HUES48 (cell line): ENCODE measurements at regions not wholly inside any gene's neighbourhood (a gene's known extent, or its start where the extent isn't known, plus 50 kb on each side); places are given as distances from the start of the nearest gene placed in this dataset.

Experiments used
- H3K27ac ChIP-seq: one replicate; pipeline ENCODE4 v1.7.0; 2013; ENCODE audit warnings: low read depth, low read length, inconsistent platforms
- H3K27me3 ChIP-seq: 2 replicates; pipeline ENCODE4 v1.6.1; 2013; ENCODE audit warnings: mild to moderate bottlenecking, low read length; ENCODE audit not compliant: control insufficient read depth, insufficient read depth
- H3K36me3 ChIP-seq: 2 replicates; pipeline ENCODE4 v1.6.1; 2013; ENCODE audit warnings: low read length; ENCODE audit not compliant: control insufficient read depth, insufficient read depth
- H3K4me1 ChIP-seq: 2 replicates; pipeline ENCODE4 v1.6.1; 2013; ENCODE audit warnings: mild to moderate bottlenecking, low read length; ENCODE audit not compliant: control insufficient read depth, insufficient read depth
- H3K4me3 ChIP-seq: 2 replicates; pipeline ENCODE4 v1.5.1; 2013; ENCODE audit warnings: mild to moderate bottlenecking, low read depth, low read length
- H3K9ac ChIP-seq: 2 replicates; pipeline ENCODE4 v1.6.1; 2013; ENCODE audit warnings: mild to moderate bottlenecking, low read depth, low read length, moderate library complexity
- H3K9me3 ChIP-seq: 2 replicates; pipeline ENCODE4 v1.6.1; 2013; ENCODE audit warnings: low read length; ENCODE audit not compliant: control insufficient read depth, insufficient read depth

DNA sequence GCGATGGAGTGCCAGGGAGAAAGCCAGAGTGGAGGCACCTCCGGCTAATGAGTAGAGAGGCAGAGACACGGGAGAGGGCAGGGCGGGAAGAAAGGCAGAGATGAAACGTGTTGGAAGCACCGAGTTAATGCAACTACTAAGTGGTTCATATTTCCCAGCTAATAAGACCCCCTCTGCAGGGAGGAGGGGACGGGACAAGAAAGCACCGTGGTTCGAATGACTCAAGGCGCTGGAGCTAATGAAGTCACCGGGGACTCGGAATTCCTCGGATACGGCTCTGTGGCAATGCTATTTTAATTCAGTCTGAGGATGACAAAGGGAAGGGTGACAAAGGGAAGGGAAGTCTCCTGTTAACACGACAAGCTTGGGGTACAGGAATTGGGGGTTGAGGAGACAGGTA, 54.5 kb upstream of the RAPGEF1 start:
- H3K36me3 ChIP-seq: no peaks in the 10 kb centered on the region
- H3K27me3 ChIP-seq: no peaks in the 10 kb centered on the region
- H3K4me3 ChIP-seq: no peak overlapping the region

DNA sequence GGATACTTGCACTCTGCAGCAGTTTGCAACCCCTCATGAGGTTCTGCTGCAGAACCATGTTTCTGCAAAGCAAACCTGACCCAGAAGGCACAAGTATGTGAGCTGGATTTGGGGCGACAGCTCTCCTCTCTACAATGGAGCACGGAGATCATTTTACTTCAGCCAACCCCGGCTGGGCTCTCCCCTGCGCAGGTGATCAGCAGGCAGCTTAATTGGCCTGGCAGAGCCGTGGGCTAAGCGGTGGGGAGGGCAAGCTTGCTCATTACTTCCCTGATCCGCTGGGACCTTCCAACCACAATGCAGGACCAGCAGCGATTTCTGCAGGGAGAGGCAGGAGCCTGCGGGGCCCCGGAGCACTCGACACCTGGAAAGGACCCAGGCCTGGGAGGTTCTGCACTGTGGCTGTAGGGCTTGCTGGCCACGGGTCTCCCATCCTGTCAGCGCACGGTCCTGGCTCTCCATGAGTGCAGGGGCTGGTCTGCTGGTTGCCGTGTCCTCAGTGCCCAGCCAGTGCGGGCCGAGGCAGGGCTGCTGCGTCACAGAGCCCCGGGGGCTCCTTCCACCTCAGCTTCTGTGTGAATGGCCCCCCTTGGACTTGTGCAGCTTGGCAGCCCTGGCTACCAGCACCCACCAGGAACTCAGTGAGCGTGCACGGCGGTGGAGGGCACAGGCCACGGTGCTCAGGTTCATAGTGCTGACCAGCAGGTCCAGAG, 51.8 kb upstream of the RAPGEF1 start:
- no peaks in the 10 kb centered on the region for H3K36me3 ChIP-seq
- no peak overlapping the region for H3K4me3 ChIP-seq
- 0 out of 2 replicates have a peak, but pooled peaks cover 3% of the 10 kb centered on the region for H3K4me1 ChIP-seq
- no peak overlapping the region for H3K9ac ChIP-seq
- H3K27ac ChIP-seq: no peak overlapping the region
- no peaks in the 10 kb centered on the region for H3K9me3 ChIP-seq
- no peaks in the 10 kb centered on the region for H3K27me3 ChIP-seq

More for the DNA sequence above, 54.5 kb upstream of the RAPGEF1 start:
- H3K27ac ChIP-seq: no peak overlapping the region
- no peak overlapping the region for H3K9ac ChIP-seq
- H3K4me1 ChIP-seq: no peaks in the 10 kb centered on the region
- H3K9me3 ChIP-seq: no peaks in the 10 kb centered on the region
